HG02840 (cell line): ENCODE measurements at regions not wholly inside any gene's neighbourhood (a gene's known extent, or its start where the extent isn't known, plus 50 kb on each side); places are given as distances from the start of the nearest gene placed in this dataset.
"Not testable (repeated sequence)": the region's sequence is repeated elsewhere in the genome, so short reads cannot be mapped to it uniquely, and the experiment has no call there.

Source experiments
- ATAC-seq: cut with Tn5 transposase; IDR thresholded peaks from one replicate; pipeline ENCODE4 v1.9.1; 2021; ENCODE audit warnings: mild to moderate bottlenecking, moderate library complexity, moderate number of reproducible peaks; ENCODE audit not compliant: unreplicated experiment, low FRiP score

DNA sequence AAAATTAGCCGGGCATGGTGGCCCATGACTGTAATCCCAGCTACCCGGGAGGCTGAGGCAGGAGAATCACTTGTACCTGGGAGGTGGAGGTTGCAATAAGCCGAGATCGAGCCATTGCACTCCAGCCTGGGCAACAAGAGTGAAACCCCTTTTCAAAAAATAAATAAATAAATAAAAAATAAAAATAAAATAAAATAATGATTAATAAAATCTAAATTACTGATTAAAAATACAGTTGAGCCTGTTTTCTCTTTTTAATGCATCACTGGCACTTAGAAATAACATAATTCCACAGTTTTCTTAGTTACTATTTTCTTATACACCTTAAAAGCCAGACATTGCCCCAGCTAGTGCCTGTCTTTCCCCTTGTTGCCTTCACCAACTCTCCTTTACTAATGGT lies 922.8 kb upstream of the GJE1 start:
- no peak for ATAC-seq

GRCh38 chr6:141208101-141208500 lies 924.6 kb upstream of the GJE1 start:
- no peak for ATAC-seq

- no peak for ATAC-seq
Measured at GRCh38 chr6:141203902-141204575, 928.7 kb upstream of the GJE1 start.

GRCh38 chr6:141202626-141203025 lies 930.1 kb upstream of the GJE1 start:
- ATAC-seq: no peak

DNA sequence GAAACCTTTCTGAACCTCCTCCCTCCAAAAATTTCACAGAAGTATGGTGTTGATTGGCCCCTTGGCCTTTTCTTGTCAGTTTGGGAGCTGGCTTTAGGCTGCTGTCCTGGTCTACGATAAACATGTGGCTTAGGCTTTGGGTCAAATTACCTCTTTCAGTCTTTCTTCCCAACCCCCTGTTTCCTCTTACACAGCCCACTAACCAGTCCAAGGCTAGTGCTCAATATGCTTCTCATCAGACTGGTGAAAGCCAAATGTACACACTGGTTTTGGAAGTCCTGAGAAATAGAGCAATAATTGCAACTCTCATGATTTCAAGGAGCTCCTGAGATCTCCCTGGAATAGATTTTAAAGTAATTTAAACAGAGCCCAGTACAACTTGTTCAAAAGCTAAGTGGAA lies 933.7 kb upstream of the GJE1 start:
- ATAC-seq: no peak

DNA sequence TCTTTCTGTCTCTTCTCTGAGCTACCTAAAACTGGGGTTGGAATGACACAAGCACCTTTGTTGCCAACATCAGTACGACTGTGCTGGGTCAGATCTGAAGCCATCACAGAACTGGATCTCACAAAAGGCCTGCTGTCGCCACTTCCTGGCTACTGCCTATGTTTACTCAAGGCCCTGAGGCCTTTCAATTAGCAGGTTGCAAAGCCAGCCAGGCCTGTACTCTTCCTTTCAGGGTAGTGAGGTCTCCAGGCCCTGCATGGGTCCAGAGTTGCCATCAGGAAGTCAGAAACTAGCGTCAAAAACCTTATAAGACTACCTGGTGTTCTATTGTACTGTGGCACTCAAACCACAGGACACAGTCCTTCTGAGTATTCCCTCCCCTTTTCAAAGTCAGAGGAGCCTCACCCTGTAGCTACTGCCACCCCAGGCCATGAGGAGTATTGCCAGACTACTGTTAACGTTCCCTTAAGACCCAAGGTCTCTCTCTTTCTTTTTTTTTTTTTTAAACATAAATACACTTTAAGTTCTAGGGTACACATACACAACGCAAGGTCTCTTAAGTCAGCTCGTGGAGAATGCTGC lies 937.4 kb upstream of the GJE1 start:
- no peak for ATAC-seq

GRCh38 chr6:141183368-141183767 lies 949.4 kb upstream of the GJE1 start:
- ATAC-seq: no peak

DNA sequence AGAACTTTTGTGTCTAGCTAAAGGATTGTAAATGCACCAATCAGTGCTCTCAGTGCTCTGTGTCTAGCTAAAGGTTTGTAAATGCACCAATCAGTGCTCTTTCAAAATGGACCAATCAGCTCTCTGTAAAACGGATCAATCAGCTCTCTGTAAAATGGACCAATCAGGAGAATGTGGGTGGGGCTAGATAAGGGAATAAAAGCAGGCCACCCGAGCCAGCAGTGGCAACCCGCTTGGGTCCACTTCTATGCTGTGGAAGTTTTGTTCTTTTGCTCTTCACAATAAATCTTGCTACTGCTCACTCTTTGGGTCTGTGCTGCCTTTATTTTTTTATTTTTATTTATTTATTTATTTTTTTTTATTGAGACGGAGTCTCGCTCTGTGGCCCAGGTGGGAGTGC lies 957.3 kb upstream of the GJE1 start:
- ATAC-seq: not testable (repeated sequence)

GRCh38 chr6:141174932-141175331 lies 957.8 kb upstream of the GJE1 start:
- no peak for ATAC-seq

GRCh38 chr6:141173529-141173928 lies 959.2 kb upstream of the GJE1 start:
- ATAC-seq: no peak

DNA sequence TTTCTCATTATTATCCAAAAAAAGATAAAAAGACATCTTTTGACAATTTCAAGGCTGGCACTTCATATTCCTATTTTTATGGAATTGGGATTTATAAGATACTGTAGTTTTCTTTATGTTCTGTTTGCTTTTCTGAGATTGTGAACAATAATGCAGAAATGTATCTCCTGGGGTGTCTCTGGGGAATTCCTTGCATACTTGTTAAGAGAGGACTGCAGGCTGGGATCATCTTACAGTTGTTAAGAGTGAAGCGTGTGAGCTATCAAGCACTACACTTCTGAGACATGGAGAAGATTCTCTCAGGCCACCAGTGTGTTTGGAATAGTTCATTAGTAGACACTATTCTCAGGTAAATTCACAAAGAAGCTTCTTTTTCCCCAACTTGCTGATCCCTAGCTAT lies 963.3 kb upstream of the GJE1 start:
- ATAC-seq: no peak

- no peak for ATAC-seq
Measured at GRCh38 chr6:141167945-141168344, 964.8 kb upstream of the GJE1 start.

GRCh38 chr6:141165002-141165665 lies 967.6 kb upstream of the GJE1 start:
- no peak for ATAC-seq

GRCh38 chr6:141164042-141164743 lies 968.5 kb upstream of the GJE1 start:
- ATAC-seq: no peak

- no peak for ATAC-seq
Measured at GRCh38 chr6:141163107-141163506, 969.6 kb upstream of the GJE1 start.

- ATAC-seq: no peak
Measured at GRCh38 chr6:141158740-141159139, 974.0 kb upstream of the GJE1 start.

- no peak for ATAC-seq
Measured at GRCh38 chr6:141153563-141153962, 979.2 kb upstream of the GJE1 start.

DNA sequence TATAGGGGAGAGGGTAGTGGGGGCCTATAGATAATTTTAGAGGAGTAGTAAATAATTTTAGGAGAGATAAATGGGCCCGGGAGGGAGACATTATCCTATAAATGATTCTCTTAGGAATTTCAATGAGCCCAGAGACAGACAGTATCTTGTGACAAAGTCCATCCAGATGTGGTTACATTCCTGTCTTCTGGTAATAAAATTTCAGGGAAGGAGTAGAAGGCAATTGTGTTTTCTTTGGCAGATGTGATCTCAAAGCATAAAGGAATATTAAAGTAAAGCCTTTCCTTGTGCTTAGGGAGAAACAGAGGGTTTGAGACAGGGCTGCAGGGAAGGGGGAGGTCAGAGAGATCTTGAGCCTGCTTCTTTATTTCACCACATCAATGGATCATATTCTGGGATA lies 979.8 kb upstream of the GJE1 start:
- ATAC-seq: no peak

DNA sequence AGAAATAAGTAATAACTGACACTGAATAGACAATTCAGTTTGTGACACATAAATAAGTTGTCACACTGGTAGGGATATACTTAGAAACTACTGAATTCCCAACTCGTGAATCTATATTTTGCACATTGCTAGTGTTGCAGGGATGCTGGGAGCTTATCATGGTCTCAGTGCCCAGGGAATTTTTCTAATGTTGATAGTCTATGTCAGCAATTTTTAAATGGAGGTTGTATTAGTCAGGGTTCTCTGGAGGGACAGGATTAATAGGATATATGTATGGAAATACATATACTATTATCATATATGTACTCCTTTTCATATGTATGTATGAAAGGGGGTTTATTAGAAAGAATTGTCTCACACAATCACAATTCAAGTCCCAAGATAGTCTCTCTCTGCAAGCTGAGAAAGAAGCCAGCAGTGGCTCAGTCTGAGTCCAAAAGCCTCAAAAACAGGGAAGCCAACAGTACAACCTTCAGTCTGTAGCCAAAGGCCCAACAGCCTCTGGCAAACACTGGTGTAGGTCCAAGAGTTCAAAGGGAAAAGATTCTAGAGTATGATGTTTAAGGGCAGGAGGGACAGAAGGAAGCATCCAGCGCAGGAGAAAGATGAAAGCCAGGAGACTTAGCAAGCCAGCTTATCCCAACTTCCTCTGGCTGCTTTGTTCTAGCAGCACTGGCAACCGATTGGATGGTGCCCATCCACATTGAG lies 980.9 kb upstream of the GJE1 start:
- ATAC-seq: no peak

DNA sequence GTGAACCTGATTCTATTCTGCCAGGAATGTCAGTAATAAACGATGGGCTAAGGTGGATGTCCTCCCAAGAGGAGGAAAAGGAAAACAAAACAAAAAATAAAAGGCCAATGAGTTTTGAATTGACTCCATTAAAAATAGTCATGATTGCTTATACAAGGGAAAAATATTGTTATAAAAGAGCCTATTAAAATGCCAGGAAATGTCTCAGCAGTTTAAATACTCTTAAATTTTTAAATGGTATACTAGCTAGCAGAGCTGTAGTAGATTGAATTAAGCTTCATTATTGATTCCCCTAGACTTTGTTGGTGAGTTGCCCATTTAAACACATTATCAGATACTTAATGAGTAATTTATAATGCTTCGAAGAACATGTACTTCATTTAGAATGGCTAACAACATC lies 990.9 kb upstream of the GJE1 start:
- no peak for ATAC-seq

DNA sequence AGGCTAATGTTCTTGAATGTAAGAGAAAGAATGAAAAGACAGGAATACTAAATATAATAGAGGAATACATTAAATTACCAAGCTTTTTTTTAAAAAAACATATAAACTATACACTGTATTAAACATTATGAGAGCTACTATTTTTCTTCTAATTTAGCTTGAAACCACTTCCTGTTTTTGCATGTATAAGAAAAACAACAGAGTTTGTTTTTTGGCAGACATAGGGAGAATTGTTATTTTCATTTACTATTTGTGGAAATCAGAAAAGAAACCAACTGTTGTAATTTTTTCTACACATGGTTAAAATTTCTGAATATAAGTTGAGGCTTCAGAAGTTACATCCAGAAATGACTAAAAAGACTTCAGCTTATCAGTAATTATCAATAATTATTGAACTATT lies 991.8 kb upstream of the GJE1 start:
- ATAC-seq: no peak
